ENCODE measurements at regions not wholly inside any gene's neighbourhood (a gene's known extent, or its start where the extent isn't known, plus 50 kb on each side); places are given as distances from the start of the nearest gene placed in this dataset.

GRCh38 chr13:73300718-73301425 is 242.1 kb downstream of the KLF5 start:
- TF ChIP-seq CTCF (IDR thresholded peaks at IDR 0.05; ENCODE audit: poor library complexity, severe bottlenecking) (no peak), REST (IDR thresholded peaks at IDR 0.05; ENCODE audit: borderline replicate concordance) (no peak), EP300 (conservative IDR thresholded peaks at IDR 0.05; ENCODE audit: poor library complexity, severe bottlenecking) (no peak)

All from neural cell (in vitro differentiated cells).